Suprapubic skin (tissue), 4 donors: ENCODE measurements at regions not wholly inside any gene's neighbourhood (a gene's known extent, or its start where the extent isn't known, plus 50 kb on each side); places are given as distances from the start of the nearest gene placed in this dataset.

ENCODE experiments used
- DNase-seq, 2 donors: peaks; one replicate each; pipeline ENCODE4 v3.0.0-alpha.2; 2019; ENCODE audit warnings: low spot score in 2 of 2
- H3K27ac ChIP-seq: fragments of 200-600 bp; sonication (generic); one replicate; pipeline ENCODE4 v1.5.1; 2019
- H3K27me3 ChIP-seq: fragments of 200-600 bp; sonication (generic); one replicate; pipeline ENCODE4 v1.5.1; 2019
- H3K36me3 ChIP-seq: fragments of 200-600 bp; sonication (generic); one replicate; pipeline ENCODE4 v1.5.1; 2019
- H3K4me1 ChIP-seq: fragments of 200-600 bp; sonication (generic); one replicate; pipeline ENCODE4 v1.5.1; 2019
- H3K4me3 ChIP-seq: fragments of 200-600 bp; sonication (generic); one replicate; pipeline ENCODE4 v1.5.1; 2019; ENCODE audit warnings: mild to moderate bottlenecking
- H3K9me3 ChIP-seq: fragments of 200-600 bp; sonication (generic); one replicate; pipeline ENCODE4 v1.5.1; 2019
- CTCF ChIP-seq, 2 donors: fragments of 200-600 bp in 1 of 2; fragments of 450-650 bp in 1 of 2; sonication (generic) in 1 of 2; IDR thresholded peaks; one replicate each; pipeline ENCODE4 v1.5.1; 2016 to 2019; ENCODE audit warnings: antibody characterized with exemption in 2 of 2, mild to moderate bottlenecking in 1 of 2, moderate library complexity in 1 of 2
- EP300 ChIP-seq: sonication (generic); formaldehyde crosslinking; IDR thresholded peaks from one replicate; pipeline ENCODE4 v1.6.1; 2017; ENCODE audit warnings: antibody characterized with exemption
- POLR2A ChIP-seq, 2 donors: fragments of 450-650 bp; IDR thresholded peaks; one replicate each; pipeline ENCODE4 v1.6.1; 2017; ENCODE audit warnings: antibody characterized with exemption in 2 of 2, mild to moderate bottlenecking in 2 of 2, moderate library complexity in 2 of 2
- POLR2AphosphoS5 ChIP-seq, 3 donors: sonication (generic); formaldehyde crosslinking; IDR thresholded peaks; one replicate each; pipeline ENCODE4 v1.6.1; 2017; ENCODE audit warnings: antibody characterized with exemption in 3 of 3
- WGBS: methylation state at CpG from one replicate; pipeline ENCODE4 v1.1.5; 2018; 5-methylcytosine and 5-hydroxymethylcytosine counted together

- TF ChIP-seq POLR2A (IDR thresholded peaks at IDR 0.05) (no peak), EP300 (no peak), CTCF (IDR thresholded peaks at IDR 0.05) (no peak), POLR2AphosphoS5 (IDR thresholded peaks at IDR 0.05) (no peak)
- DNase-seq, result no peak
- Histone ChIP-seq H3K36me3 (no peaks in the 10 kb centered on the region), H3K9me3 (no peaks in the 10 kb centered on the region), H3K27ac (no peak overlapping the region), H3K4me3 (no peak overlapping the region), H3K27me3 (no peaks in the 10 kb centered on the region), H3K4me1 (no peaks in the 10 kb centered on the region)
- 82% methylated on average over 3 of the region's 3 CpGs for WGBS
Measured at GRCh38 chr20:22099348-22099747, 393.9 kb downstream of the PAX1 start.

GRCh38 chr20:22098511-22098910 lies 393.0 kb downstream of the PAX1 start:
- H3K9me3 ChIP-seq, result no peaks in the 10 kb centered on the region
- H3K27ac ChIP-seq, result no peak overlapping the region
- no peak overlapping the region for H3K4me3 ChIP-seq
- no peak for DNase-seq
- H3K36me3 ChIP-seq, result no peaks in the 10 kb centered on the region
- H3K4me1 ChIP-seq, result no peaks in the 10 kb centered on the region
- TF ChIP-seq POLR2A (IDR thresholded peaks at IDR 0.05), result no peak
- TF ChIP-seq CTCF (IDR thresholded peaks at IDR 0.05), result no peak
- no peak for TF ChIP-seq POLR2AphosphoS5 (IDR thresholded peaks at IDR 0.05)
- no peak for TF ChIP-seq EP300
- 57% methylated on average over 2 of the region's 2 CpGs for WGBS
- no peaks in the 10 kb centered on the region for H3K27me3 ChIP-seq

- H3K27me3 ChIP-seq, result no peaks in the 10 kb centered on the region
- TF ChIP-seq POLR2A (IDR thresholded peaks at IDR 0.05) (no peak), EP300 (no peak), POLR2AphosphoS5 (IDR thresholded peaks at IDR 0.05) (no peak), CTCF (IDR thresholded peaks at IDR 0.05) (no peak)
- H3K4me3 ChIP-seq, result no peak overlapping the region
- H3K4me1 ChIP-seq, result no peaks in the 10 kb centered on the region
- no peak for DNase-seq
- 52% methylated on average over 1 of the region's 1 CpG for WGBS
- H3K9me3 ChIP-seq, result peaks cover 8% of the 10 kb centered on the region
- no peaks in the 10 kb centered on the region for H3K36me3 ChIP-seq
- H3K27ac ChIP-seq, result no peak overlapping the region
Measured at GRCh38 chr20:22093122-22093521, 387.7 kb downstream of the PAX1 start.

- H3K27ac ChIP-seq, result no peak overlapping the region
- TF ChIP-seq EP300, result no peak
- no peak for TF ChIP-seq CTCF (IDR thresholded peaks at IDR 0.05)
- TF ChIP-seq POLR2A (IDR thresholded peaks at IDR 0.05), result no peak
- no peak for TF ChIP-seq POLR2AphosphoS5 (IDR thresholded peaks at IDR 0.05)
Measured at GRCh38 chr20:22088882-22089281, 383.4 kb downstream of the PAX1 start.

GRCh38 chr20:22080985-22081384 lies 375.5 kb downstream of the PAX1 start:
- no peak for DNase-seq
- 11% methylated on average over 1 of the region's 1 CpG for WGBS
- Histone ChIP-seq H3K36me3 (no peaks in the 10 kb centered on the region), H3K4me1 (no peaks in the 10 kb centered on the region), H3K27me3 (no peaks in the 10 kb centered on the region), H3K9me3 (no peaks in the 10 kb centered on the region), H3K4me3 (no peak overlapping the region), H3K27ac (no peak overlapping the region)
- no peak for TF ChIP-seq POLR2A (IDR thresholded peaks at IDR 0.05)
- TF ChIP-seq CTCF (IDR thresholded peaks at IDR 0.05), result no peak
- no peak for TF ChIP-seq EP300
- TF ChIP-seq POLR2AphosphoS5 (IDR thresholded peaks at IDR 0.05), result no peak

More at GRCh38 chr20:22088882-22089281, 383.4 kb downstream of the PAX1 start:
- H3K36me3 ChIP-seq, result no peaks in the 10 kb centered on the region
- no peaks in the 10 kb centered on the region for H3K27me3 ChIP-seq
- 89% methylated on average over 4 of the region's 4 CpGs for WGBS
- H3K4me3 ChIP-seq, result no peak overlapping the region
- no peak for DNase-seq
- H3K9me3 ChIP-seq, result peaks cover 8% of the 10 kb centered on the region
- no peaks in the 10 kb centered on the region for H3K4me1 ChIP-seq
